Panc1 (cell line): ENCODE measurements at regions not wholly inside any gene's neighbourhood (a gene's known extent, or its start where the extent isn't known, plus 50 kb on each side); places are given as distances from the start of the nearest gene placed in this dataset.
"Not testable (repeated sequence)": the region's sequence is repeated elsewhere in the genome, so short reads cannot be mapped to it uniquely, and the experiment has no call there.

Experiments
- ATAC-seq: fragments of 200-7000 bp; cut with Tn5 transposase; 2 replicates; pipeline ENCODE4 v1.9.1; 2020; ENCODE audit warnings: mild to moderate bottlenecking, moderate library complexity
- BruUV-seq: library from RNA; stranded (reverse); fragments of 400-500 nt; replicated peaks from 2 replicates; lab custom pipeline; 2021; lab: Mats Ljungman, UMichigan
- CTCF ChIA-PET: fragments of 300-600 bp; sonication (Branson Sonifier 250); formaldehyde crosslinking; loops from one replicate; lab custom pipeline; 2022; ENCODE audit warnings: antibody characterized with exemption; lab: Charles Lee
- POLR2A ChIA-PET: fragments of 300-600 bp; sonication (Branson Sonifier 250); formaldehyde crosslinking; loops from one replicate; lab custom pipeline; 2022; ENCODE audit warnings: antibody characterized with exemption; lab: Charles Lee
- DNase-seq: peaks from one replicate; pipeline ENCODE4 v3.0.0-alpha.2; 2010; ENCODE audit warnings: low read depth, low spot score
- H3K27ac ChIP-seq: 2 replicates; pipeline ENCODE4 v1.5.1; 2011; ENCODE audit warnings: mild to moderate bottlenecking, low read length, inconsistent platforms
- H3K27me3 ChIP-seq: fragments of 200-500 bp; sonication (Bioruptor generic); 2 replicates; pipeline ENCODE4 v1.6.0; 2014; ENCODE audit warnings: low read length, inconsistent platforms; ENCODE audit not compliant: control insufficient read depth, insufficient read depth
- H3K36me3 ChIP-seq: fragments of 200-500 bp; sonication (Bioruptor generic); 2 replicates; pipeline ENCODE4 v1.5.1; 2014; ENCODE audit warnings: inconsistent platforms, mild to moderate bottlenecking, low read length, moderate library complexity; ENCODE audit not compliant: control insufficient read depth, insufficient read depth
- H3K4me1 ChIP-seq: 2 replicates; pipeline ENCODE4 v1.5.1; 2011; ENCODE audit warnings: inconsistent platforms, mild to moderate bottlenecking, low read length, moderate library complexity; ENCODE audit not compliant: control insufficient read depth, insufficient read depth
- H3K4me3 ChIP-seq, 2 experiments: 2 replicates each; pipeline ENCODE4 v1.5.1; 2011 to 2012; ENCODE audit warnings: low read depth in 2 of 2, low read length in 2 of 2, mild to moderate bottlenecking in 2 of 2, inconsistent platforms in 1 of 2, moderate library complexity in 1 of 2
- H3K9me3 ChIP-seq: fragments of 200-500 bp; sonication (Bioruptor generic); 2 replicates; pipeline ENCODE4 v1.5.1; 2014; ENCODE audit warnings: low read depth, mild to moderate bottlenecking, inconsistent platforms, low read length, moderate library complexity; ENCODE audit not compliant: control insufficient read depth, insufficient read depth
- POLR2AphosphoS5 ChIP-seq: IDR thresholded peaks from 2 replicates; pipeline ENCODE4 v1.6.1; 2012; ENCODE audit warnings: mild to moderate bottlenecking, low read depth, low read length, moderate library complexity
- SIN3A ChIP-seq: IDR thresholded peaks from 2 replicates; pipeline ENCODE4 v1.6.1; 2012; ENCODE audit warnings: low read depth, mild to moderate bottlenecking, low read length, moderate library complexity, borderline replicate concordance; ENCODE audit not compliant: insufficient read depth
- TCF7L2 ChIP-seq: IDR thresholded peaks from 2 replicates; pipeline ENCODE4 v1.6.1; 2011; ENCODE audit warnings: mild to moderate bottlenecking, low read depth, low read length, inconsistent platforms
- in situ Hi-C: cut with HindIII; loops from 2 replicates; pipeline ENCODE4 v1.10.0; 2016; ENCODE audit warnings: low sequenced_read_pairs, low pct_unique_long_range_greater_than_20kb
- intact Hi-C: fragments of 100-400 bp; cut with micrococcal nuclease; formaldehyde crosslinking; loops from one replicate; pipeline ENCODE4 v1.10.0; 2022; ENCODE audit not compliant: unreplicated experiment
- TF ChIP-seq, protein P1 (sequence below): fragments of 450-650 bp; IDR thresholded peaks from 2 replicates; pipeline ENCODE4 v1.5.1; 2017; ENCODE audit warnings: mild to moderate bottlenecking
- TF ChIP-seq, protein P2 (sequence below), 2 experiments: IDR thresholded peaks; 2 replicates each; pipeline ENCODE4 v1.6.1; 2011 to 2012; ENCODE audit warnings: low read depth in 2 of 2, control low read depth in 1 of 2, low read length in 1 of 2, mild to moderate bottlenecking in 1 of 2, moderate library complexity in 1 of 2; ENCODE audit not compliant: insufficient read depth in 1 of 2

DNA sequence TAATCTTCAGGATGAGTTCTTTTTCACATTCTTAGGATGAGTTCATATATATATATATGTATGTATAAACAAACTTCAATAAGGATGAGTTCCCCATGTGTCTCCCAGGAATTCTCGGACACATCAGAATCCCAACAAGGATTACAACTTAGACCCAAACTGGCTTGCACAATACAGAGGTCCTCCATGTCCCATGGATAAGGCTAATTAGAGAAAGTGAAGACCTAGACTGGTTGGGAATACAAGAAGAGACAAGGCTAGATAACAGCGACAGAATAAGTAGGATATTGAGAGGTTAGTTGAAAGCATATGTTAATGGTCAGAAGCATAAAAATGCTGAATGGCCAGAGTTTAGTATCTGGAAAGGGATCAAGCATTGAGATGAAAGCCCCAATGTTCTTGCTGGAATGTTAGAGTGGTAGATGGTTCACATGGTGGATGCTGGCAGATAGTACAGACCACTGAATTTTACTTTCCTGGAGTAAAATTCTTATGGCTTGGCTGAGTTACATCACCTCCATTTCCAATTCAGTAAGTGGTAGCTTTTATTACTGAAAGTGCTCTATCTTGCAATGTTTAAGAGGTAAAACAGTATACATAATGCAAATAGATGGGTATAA lies 154.9 kb upstream of the EPHA4 start:
- no peaks in the 10 kb centered on the region for H3K4me1 ChIP-seq
- H3K36me3 ChIP-seq = no peaks in the 10 kb centered on the region
- TF ChIP-seq POLR2AphosphoS5 (no peak), TCF7L2 (no peak), SIN3A (no peak)
- TF ChIP-seq, protein P1, sequence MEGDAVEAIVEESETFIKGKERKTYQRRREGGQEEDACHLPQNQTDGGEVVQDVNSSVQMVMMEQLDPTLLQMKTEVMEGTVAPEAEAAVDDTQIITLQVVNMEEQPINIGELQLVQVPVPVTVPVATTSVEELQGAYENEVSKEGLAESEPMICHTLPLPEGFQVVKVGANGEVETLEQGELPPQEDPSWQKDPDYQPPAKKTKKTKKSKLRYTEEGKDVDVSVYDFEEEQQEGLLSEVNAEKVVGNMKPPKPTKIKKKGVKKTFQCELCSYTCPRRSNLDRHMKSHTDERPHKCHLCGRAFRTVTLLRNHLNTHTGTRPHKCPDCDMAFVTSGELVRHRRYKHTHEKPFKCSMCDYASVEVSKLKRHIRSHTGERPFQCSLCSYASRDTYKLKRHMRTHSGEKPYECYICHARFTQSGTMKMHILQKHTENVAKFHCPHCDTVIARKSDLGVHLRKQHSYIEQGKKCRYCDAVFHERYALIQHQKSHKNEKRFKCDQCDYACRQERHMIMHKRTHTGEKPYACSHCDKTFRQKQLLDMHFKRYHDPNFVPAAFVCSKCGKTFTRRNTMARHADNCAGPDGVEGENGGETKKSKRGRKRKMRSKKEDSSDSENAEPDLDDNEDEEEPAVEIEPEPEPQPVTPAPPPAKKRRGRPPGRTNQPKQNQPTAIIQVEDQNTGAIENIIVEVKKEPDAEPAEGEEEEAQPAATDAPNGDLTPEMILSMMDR = no peak
- TF ChIP-seq, protein P2, sequence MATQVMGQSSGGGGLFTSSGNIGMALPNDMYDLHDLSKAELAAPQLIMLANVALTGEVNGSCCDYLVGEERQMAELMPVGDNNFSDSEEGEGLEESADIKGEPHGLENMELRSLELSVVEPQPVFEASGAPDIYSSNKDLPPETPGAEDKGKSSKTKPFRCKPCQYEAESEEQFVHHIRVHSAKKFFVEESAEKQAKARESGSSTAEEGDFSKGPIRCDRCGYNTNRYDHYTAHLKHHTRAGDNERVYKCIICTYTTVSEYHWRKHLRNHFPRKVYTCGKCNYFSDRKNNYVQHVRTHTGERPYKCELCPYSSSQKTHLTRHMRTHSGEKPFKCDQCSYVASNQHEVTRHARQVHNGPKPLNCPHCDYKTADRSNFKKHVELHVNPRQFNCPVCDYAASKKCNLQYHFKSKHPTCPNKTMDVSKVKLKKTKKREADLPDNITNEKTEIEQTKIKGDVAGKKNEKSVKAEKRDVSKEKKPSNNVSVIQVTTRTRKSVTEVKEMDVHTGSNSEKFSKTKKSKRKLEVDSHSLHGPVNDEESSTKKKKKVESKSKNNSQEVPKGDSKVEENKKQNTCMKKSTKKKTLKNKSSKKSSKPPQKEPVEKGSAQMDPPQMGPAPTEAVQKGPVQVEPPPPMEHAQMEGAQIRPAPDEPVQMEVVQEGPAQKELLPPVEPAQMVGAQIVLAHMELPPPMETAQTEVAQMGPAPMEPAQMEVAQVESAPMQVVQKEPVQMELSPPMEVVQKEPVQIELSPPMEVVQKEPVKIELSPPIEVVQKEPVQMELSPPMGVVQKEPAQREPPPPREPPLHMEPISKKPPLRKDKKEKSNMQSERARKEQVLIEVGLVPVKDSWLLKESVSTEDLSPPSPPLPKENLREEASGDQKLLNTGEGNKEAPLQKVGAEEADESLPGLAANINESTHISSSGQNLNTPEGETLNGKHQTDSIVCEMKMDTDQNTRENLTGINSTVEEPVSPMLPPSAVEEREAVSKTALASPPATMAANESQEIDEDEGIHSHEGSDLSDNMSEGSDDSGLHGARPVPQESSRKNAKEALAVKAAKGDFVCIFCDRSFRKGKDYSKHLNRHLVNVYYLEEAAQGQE (IDR thresholded peaks at IDR 0.05; ENCODE audit: insufficient read depth in 1 of 2, low read depth in 2 of 2, low read length in 1 of 2) = no peak
- POLR2A ChIA-PET = no interaction called here
- BruUV-seq = no TSS peak
- no peaks in the 10 kb centered on the region for H3K9me3 ChIP-seq
- in situ Hi-C loops (no loop called here), intact Hi-C loops (no loop called here)
- CTCF ChIA-PET = no interaction called here
- H3K4me3 ChIP-seq = no peak overlapping the region
- ATAC-seq (no peak), DNase-seq (no peak)
- H3K27ac ChIP-seq = no peak overlapping the region
- no peaks in the 10 kb centered on the region for H3K27me3 ChIP-seq

DNA sequence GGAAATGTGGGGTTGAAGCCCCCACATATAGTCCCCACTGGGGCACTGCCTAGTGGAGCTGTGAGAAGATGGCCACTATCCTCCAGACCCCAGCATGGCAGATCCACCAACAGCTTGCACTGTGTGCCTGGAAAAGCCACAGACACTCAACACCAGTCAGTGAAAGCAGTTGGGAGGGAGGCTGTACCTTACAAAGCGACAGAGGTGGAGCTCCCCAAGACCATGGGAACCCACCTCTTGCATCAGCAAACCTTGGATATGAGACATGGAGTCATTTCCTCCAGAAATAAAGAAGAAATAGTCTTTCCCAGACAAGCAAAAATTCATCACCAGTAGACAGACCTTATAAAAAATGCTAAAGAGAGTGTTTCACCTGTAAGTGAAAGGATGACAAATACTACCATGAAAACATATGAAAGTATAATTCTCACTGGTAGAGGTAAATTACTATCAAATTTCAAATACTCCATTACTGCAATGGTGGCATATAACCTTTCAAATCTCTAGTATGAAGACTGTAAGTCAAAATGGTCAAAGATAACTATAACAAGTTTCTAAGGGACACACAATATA lies 152.6 kb upstream of the EPHA4 start:
- in situ Hi-C loops = no loop called here
- CTCF ChIA-PET = no interaction called here

DNA sequence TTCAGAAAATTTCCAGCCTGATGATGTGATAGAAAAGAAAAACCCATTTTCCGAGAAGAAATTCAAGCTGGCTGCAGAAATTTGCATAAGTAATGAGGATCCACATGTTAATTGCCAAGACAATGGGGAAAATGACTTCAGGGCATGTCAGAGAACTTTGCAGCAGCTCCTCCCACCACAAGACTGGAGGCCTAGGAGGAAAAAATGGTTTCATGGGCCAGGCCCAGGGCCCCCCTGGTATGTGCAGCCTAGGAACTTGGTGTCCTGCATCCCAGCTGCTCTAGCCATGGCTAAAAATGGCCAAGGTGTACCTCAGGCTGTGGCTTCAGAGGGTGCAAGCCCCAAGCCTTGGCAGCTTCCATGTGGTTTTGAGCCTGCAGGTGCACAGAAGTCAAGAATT lies 152.0 kb upstream of the EPHA4 start:
- BruUV-seq, intact Hi-C loops, in situ Hi-C loops, CTCF ChIA-PET, ATAC-seq, DNase-seq, H3K9me3 ChIP-seq, H3K36me3 ChIP-seq, H3K4me1 ChIP-seq, H3K27ac ChIP-seq, POLR2A ChIA-PET, H3K27me3 ChIP-seq, H3K4me3 ChIP-seq: not testable (repeated sequence)

More for the DNA sequence above, 152.6 kb upstream of the EPHA4 start:
- H3K9me3 ChIP-seq = no peaks in the 10 kb centered on the region
- no peak overlapping the region for H3K4me3 ChIP-seq
- ATAC-seq = no peak
- no peaks in the 10 kb centered on the region for H3K27me3 ChIP-seq
- H3K4me1 ChIP-seq = no peaks in the 10 kb centered on the region
- TF ChIP-seq, protein P2 (IDR thresholded peaks at IDR 0.05; ENCODE audit: insufficient read depth in 1 of 2, low read depth in 2 of 2, low read length in 1 of 2) = no peak
- TF ChIP-seq SIN3A = no peak
- TF ChIP-seq TCF7L2 = no peak
- TF ChIP-seq, protein P1 = no peak
- no peak for TF ChIP-seq POLR2AphosphoS5
- no peak overlapping the region for H3K27ac ChIP-seq
- no peak for DNase-seq
- no peaks in the 10 kb centered on the region for H3K36me3 ChIP-seq
- no TSS peak for BruUV-seq
- POLR2A ChIA-PET = no interaction called here
- intact Hi-C loops = no loop called here
